Medulla oblongata (tissue), 1 donor: ENCODE measurements at regions not wholly inside any gene's neighbourhood (a gene's known extent, or its start where the extent isn't known, plus 50 kb on each side); places are given as distances from the start of the nearest gene placed in this dataset.
A peak's percentile ranks its signal among the peaks of the same experiment; 100 is the strongest.

Experiments
- DNase-seq: peaks from one replicate; pipeline ENCODE4 v3.0.0-alpha.2; 2015; ENCODE audit errors: extremely low spot score

DNA sequence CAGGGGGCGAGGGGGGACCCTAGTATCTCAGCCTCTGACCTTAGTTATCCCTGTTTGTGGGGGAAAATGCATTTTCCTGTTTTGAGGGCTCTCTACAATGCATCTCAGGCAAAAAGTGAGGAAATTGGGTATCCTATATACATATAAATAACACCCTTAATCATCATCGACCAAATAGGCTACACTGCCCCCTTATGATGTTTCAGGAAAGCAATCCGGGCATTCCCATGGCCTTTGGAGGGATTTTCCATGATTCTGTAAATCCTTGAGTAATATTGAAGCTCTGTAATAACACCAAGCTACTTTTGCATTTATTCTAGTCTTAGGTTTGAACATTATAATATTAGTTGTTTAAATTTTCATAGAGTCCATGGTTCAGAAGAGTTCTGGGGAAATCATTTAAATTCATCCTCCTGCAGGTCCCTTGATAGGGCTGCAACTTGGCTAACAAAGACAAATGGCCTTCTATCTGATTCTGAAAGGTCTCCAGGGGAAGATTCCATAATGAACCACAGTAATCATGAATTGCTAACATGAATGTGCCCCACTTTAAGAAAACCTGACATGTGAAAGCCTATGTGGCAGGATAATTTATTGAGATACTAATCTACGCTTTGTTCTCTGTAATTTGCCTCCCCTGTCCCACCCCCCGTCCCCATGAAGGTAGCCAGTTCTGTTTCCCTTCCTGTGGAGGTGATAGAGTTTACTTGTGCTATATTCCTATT is 91.5 kb upstream of the SCOC start:
- no peak for DNase-seq

DNA sequence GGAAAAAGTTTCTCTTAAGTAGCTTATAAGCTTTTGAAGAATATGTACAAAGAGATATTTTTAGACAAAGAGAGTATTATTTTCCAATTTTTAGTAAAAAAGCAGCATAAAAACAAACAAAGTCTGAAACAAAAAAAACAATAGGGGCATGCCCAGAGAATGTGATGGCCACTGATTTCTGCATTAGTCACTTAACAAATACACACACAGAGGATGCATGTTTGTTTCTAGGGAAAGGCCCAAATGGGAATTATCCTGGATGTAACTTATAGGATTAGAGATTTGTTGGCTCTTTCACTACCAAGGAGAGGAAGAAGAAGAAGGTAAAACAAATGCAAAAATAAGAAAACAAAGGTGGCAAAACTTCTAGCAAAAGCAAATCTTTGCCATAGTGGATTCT is 95.9 kb upstream of the SCOC start:
- DNase-seq: no peak

DNA sequence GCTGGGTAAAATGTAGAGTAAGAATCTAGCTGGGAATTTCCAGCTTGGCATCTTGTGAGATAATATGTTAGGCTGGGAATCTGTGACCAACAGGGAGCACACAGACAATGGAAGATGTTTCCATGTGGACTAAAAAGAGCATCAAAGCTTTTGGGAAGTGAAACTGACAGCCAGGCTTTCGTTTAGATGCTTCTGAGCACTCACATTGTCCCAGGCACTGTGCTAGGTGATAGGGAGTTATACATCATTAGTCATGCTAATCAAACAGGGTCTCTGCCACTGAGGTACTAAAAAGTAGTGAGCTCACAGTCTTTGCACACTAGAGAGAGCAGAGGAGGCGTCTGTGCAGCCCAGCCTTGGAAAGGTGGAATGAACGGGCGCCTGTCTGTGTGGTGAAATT is 101.9 kb upstream of the SCOC start:
- DNase-seq: no peak

DNA sequence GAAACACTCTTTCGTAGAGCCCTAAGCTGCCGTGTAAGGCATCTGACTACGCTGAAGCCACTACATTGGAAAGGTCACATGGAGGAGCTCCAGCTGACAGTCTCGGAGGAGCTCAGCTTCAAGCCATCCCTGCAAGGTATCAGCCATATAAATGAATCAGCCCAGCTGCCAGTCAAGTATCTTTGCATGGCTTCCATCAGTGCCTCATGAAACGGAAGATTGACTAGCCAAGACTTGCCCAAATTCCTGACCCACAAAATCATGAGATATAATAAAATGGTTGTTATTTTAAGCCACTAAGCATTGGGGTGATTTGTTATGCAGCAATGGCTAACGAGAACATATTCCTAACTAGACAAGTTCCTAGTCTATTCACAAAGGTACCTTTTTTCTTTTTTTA is 104.1 kb upstream of the SCOC start:
- DNase-seq: no peak

DNA sequence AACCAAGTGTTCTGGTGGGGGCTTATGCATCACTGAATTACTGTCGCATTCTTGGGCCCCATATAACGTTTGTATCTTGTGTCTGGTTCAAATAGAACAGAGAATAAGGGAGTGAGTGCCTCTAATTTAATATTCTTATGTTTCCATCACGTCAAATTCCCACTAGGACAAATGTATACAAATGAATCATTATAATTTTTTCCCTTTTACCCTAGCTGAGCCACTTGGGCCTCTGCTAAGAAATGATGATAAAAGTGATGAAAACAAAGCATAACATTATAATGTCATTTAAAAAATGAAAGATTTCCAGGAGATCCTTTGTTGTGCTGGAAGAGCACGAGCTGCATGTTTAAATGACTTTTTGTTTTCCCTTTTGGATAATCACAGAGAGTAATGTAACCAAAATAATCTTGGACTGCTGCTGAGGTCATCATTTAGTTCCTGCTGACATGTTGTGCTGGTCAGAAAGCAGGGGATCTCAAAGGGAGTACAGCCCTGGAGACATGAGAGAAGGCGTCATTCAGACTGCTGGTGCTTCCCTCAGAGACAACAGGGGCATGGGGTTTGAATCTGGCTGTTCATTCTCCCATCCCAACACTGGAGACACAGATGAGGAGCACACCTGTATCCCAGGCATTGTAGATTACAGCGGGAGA is 105.1 kb upstream of the SCOC start:
- DNase-seq: no peak

DNA sequence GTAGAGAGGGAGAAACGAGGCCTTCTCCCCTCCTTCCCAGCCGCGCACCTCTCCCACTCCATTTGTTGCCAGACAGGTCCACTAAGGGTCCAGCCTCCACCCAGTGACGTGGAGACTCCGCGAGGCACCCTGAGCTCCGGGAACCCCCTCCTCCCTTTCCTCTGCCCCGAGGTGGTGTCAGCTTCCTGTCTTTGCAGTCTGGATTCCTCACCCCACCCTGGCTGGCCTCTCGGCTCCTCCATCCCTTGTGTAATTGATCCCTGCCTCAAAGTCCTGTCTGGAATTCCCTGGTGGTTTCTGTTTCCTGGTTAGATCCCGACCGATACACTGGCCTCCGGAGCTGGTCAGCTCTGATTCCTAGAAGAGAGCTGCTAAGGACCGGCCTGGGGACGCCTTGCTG is 105.9 kb upstream of the SCOC start:
- DNase-seq: no peak

DNA sequence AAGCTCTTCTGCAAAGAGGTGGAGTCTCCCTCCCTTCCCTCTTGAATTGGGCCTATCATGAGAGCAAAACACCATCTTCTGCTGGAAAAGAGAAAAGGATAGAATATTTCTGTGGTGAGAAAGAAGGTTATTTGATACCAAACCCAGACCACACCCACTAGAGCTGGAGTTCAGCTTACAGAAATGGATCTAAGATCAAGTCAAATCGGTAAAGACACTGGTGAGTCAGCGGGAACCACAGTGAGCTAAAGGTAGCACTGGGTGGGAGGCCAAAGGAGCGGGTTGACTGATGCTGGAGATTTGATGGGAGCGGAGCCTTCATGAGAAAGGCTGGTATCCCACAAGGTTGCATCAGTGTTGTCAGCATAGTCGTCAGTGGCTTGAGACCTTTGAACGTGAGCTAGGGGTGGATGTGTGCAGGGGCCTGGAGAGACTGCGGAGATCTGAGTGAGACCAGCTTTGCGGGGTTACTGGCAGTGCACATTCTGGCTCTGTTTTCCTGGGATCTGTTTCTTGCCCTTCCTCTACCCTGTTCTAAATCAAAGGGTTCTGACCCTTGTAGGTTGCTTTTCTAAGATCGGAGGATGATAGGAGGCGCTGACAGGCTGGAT is 106.4 kb upstream of the SCOC start:
- no peak for DNase-seq

DNA sequence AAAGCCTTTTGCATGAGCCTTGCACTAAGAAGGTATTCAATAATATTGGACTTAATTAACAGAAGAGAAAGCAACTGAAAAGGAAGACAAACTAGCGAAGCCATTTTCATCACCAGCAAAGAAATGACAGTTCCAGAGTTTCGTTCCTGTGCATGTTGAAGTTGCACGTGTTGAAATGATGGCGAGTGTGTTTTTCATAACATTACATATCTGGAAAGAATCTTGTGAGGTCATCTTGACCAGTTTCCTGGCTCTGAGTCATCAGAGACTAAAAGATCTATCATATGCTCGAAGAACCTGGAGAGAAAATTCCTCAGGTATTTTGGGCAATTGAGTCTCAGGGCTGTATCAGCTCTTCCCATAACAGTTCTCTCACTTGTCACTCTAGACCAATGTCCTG is 106.2 kb upstream of the MAML3 start:
- DNase-seq: no peak

DNA sequence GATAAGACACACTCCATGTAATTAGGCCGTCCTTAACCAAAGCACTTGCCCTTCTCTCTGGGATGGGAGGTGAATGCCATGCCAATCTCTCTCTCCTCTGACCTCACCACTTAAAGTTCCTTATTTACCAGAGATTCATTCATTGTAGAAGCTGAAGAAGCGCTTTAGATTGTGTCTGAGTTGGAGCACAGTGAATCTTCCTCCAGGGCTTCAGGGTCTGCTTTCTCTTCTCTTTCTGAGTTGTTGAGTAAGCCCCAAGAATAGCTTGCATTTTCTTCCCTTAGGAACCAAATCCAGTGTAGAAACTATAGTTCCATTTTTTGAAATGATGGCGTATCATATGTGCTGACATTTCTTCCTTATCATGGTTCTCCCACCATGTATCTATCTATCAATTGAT is 104.5 kb upstream of the MAML3 start:
- no peak for DNase-seq

DNA sequence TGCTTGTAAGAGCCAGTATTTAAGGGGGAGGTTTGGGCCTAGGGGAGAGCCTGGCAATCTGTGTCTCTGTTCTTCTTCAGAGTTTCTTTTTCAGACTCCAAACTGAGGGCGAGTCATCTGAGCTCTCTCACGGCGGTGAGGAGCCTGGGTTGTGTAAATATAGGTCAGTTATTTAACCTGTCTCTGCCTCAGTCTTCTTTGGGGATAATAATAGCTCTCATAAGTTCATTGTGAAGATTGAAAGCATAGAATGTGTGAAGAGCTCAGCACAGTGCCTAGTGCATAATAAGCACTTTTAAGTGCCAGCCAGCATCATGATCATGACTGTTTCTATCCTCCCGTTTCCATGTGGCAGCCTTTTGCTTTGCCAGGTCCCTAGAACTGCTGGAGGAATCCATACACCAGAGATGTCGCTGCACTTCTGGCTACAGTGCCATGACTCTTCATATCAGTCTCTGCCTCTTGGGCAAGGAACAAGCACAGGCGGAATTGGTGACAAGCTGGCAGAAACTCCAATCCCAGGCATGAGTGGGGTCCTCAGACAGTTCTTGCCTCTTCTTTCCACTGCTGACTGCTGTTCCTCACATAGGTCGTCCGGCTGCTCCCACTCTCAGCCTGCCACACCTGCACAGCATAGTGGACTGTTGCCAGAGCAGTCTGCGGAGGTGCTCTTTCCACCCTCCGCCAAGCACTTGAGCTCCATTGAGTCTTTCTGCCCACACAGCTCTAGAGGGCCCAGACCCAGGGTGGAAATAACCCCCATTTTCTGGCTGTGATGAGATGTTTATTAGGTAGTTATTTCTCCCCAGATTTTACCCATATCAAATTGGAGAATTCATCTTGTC is 103.7 kb upstream of the MAML3 start:
- no peak for DNase-seq

DNA sequence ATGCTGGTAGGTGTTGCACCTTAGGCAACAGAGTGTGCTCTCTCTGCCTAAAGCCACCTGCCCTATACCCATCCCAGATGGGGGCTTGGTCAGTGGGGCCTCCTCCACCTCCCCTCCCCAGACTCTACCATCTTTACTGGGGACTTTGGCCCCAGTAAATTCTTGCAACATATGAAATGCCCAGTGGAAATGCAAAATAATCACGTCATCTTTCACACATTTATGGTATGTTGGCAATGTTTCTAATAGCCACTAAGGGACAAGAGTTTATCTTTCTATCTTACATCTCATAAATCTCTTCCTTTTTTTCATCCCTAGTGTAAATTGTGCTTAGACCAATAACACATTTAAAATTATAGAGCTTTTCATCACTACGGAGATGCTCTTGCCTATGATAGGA is 103.0 kb upstream of the MAML3 start:
- no peak for DNase-seq

DNA sequence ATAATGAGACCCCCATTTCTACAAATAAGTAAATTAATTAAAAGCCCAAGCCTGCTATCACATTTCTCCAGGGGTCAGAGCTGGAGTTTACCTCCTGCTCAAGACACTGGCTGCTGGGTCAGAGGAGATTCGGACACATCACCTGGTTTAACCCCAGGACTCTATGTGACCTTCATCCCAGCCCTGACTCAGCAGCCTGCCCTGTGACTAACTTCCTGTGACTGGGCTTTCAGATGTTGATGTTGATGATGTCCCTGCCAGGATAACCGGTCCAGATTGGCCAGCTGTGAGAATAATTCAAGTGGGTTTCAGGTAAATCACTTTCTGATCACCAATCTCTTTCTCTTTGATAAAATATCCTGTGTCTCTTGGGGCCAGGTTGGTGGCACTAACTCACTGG is 102.4 kb upstream of the MAML3 start:
- no peak for DNase-seq

DNA sequence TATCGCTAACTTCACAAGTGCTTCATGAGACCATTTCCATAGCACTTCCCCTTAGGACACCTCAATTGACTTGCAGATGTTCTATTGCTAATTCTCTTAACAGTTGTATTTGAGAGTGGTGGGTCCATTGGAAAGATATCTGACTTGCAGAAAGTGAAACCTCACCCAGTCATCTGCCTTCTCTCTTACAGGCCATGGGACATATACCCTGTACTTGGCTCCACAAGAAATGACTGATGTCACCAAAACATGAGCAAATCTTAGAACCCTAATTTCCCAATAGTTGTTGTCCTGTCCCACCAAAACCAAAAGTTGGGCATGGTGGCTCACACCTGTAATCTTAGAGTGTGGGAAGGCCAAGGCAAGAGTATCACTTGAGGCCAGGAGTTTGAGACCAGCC is 101.9 kb upstream of the MAML3 start:
- DNase-seq: no peak

DNA sequence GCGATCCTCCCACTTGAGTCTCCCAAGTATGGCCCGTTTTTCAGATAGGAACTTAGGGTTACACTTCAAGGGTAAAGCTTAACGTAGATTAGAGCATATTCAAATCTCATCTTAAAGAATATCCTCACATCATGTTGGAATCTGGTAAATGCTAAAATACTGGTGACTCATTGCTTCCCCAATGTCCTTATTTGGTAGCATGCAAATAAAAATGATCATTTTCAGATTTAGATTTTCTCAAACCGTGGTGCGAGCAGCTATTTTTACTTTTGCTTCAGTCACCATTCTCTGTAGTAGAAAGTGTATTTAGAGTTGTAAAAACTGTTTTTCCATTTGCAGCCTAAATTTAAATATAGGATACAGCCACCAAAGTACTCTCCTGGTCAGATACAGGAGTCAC is 101.5 kb upstream of the MAML3 start:
- DNase-seq: no peak

DNA sequence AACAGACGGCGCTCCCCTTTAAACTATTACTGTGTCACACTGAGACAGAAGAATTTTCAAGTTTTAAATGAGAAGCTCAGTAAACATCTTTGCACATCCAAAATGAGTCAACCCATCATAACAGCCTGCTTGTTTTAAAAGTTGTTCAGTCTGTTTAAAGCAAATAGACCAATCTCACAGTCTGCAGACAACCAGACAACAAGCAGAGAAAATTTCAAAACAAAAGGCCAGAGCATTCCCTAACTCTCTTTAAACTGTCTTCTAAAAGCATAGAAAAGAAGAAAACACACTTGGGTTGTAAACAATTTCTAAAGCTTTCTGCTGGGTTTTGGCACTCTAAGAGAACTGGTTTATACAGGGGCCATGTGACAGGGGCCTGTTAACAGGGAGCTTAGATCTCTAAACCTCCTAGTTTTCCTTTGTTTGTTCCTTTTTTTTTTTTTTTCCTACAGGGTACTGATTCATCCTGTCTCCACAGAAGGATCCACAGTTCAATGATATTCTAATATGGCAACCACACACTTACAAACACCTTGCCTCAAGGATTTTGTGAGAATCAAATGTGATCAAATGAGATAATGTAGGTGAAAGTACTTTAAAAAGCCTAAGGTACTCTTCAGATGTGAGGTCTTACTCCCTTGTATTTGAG is 100.8 kb upstream of the MAML3 start:
- no peak for DNase-seq

DNA sequence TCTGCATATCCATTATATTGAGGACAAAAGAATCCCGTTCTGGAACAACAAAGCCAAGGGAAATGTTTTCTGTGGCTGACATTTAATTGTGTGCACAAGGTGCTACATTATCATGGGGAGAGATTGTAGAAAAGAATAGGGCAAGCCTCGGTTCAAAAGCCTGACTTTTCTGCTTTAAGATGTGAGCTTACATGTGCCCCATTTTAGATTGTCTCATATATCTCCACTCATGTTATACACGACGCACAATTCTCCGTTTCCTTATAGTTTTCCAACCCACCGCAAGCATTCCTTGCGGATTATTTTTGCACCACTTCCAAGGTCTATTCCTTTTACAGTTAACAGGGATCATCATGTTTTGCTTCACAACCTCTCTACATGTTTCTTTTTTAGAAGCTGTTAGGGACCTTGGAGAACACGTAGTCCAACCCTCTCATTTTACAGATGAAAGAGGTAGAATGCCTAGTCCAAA is 99.6 kb upstream of the MAML3 start:
- no peak for DNase-seq

DNA sequence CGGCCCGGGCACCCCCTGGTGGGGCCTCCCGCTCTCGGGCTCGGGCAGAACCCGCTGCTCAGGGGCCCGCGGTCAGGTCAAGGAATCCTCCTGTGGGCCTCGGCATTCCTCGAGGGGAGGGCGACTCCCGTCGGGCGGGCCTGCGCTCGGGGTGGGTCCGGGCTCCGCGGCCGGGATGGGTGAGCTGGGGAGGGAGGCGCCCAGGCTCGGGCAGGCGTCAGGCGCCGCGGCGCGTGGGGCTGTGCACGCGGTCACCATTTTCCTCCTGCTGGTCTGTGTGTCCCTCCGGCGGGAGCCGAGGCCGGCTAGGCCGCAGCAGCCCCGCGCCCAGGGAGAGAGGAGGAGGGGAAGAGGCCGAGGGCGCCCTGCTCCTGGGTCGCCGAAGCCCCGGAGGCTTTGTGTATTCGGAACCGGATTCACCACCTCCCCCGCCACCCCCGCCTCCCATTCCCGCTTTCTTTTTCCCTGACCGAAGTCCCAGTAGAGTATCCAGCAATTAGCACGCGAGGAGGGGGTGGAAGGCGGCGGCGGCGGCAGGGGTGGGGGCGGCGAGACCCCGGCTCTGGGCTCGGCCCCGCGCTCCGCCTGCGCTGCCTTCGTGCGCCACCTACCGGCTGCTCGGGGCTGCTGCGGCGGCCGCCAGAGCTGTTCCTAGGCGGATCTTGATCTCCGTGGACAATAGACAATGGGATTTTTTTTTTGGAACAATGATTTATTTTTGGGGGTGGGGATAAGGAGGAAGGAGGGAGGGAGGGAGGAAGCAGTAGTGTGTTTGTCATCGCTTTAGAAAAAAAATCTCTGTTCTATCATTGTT is 99.0 kb upstream of the MAML3 start:
- peak; percentile 85 for DNase-seq

DNA sequence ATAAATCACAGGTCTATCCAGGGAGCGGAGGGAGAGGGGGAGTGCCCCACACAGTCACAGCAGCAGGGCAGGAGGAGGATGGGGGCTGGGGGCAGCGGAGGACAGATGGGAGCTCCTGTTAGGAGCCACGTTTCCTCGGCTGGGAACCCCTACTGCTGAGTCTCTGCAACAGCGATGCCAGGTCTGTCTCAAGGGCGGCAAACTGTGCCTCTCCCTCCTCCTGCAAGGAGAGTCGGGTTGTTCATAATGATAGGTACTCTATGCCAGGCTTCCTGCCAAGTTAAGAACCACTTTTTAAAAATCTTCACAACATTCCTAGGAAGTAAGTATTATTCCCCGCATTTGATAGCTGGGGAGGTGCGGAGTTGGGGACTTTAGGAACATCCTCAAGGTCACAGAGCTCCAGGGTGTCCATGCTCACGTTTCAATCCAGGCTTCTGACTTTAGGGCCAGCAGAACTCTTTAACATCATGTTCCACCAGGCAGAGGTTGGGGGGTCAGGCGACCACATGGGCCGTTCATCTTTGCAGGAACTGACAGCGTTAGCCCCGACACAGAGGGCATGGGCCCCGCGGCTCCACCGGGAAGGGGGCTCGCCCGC is 98.3 kb upstream of the MAML3 start:
- peak; percentile 37 for DNase-seq

DNA sequence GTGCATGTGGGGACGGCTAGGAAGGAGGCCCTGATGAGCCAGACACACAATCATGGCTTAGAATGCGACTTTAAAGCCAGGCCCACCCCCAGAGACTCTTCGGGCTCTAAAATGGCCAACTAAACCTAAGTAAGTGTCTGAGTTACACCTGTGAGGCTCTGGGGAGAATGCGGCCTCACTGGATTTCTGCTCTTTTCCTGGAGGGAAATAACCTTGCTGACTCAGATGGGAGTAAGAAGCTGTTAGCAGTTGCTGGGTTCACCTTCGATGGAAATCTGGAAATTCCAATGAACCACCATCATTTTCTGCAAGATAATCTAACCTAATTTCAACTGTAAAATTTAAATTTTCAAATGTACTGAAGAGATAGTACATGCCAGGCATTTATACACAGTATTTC is 97.6 kb upstream of the MAML3 start:
- no peak for DNase-seq

DNA sequence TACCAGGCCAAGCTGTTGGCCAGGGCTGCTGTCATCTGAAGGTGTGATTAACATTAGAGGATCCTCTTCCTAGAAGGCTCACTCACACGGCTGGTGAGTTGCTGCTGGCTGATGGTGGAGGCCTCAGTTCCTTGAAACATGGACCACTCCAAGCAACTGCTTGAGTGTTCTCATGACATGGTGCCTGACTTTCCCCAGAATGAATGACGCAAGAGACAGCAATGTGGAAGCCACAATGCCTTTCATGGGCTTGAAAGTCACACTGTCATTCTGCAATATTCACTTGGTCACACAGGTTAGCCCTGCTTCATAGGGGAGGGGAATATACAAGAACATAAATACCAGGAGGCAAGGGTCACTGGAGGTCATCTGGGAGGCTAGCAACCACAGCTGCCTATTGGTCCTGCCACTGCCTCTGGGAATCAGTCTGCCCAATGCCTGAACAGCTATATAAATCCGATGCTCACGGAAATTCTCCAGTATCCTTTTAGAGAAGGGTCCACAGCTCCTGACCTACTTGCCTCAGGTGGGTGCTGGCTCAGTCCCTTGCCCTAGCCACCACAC is 97.1 kb upstream of the MAML3 start:
- no peak for DNase-seq
